Gastroesophageal sphincter (tissue), 3 donors: ENCODE measurements at regions not wholly inside any gene's neighbourhood (a gene's known extent, or its start where the extent isn't known, plus 50 kb on each side); places are given as distances from the start of the nearest gene placed in this dataset.

Experiments used
- EP300 ChIP-seq: sonication (generic); formaldehyde crosslinking; IDR thresholded peaks from one replicate; pipeline ENCODE4 v1.6.1; 2017; ENCODE audit warnings: antibody characterized with exemption, mild to moderate bottlenecking
- POLR2A ChIP-seq, 2 donors: fragments of 450-650 bp; IDR thresholded peaks; one replicate each; pipeline ENCODE4 v1.6.1; 2017; ENCODE audit warnings: antibody characterized with exemption in 2 of 2, mild to moderate bottlenecking in 2 of 2, moderate library complexity in 1 of 2
- TF ChIP-seq, protein P1 (sequence below), 4 experiments: fragments of 200-600 bp in 2 of 4; fragments of 450-650 bp in 2 of 4; sonication (generic) in 1 of 4; IDR thresholded peaks; one replicate each; pipeline ENCODE4 v1.5.1; 2017 to 2019; ENCODE audit warnings: antibody characterized with exemption in 4 of 4, mild to moderate bottlenecking in 2 of 4, moderate library complexity in 2 of 4

DNA sequence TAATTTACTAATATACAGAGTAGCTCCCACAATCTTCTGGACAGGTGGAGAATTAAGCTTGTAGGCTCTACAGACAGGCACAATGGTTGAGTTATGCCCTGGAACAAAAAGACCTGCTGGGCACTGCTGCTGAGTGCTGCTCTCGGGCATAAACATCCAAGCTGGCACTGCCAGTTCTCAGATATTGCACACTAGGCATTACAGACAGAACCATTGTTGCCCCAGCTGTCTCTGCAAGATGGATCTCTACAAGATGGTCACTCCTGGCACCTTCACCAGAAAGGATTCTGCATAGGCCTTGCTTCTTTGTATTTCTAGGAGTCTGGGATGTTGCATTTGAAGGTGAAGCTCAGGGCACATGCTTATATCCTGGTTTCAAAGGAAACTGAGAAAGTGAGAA lies 527.1 kb downstream of the STIM2 start:
- TF ChIP-seq, protein P1, sequence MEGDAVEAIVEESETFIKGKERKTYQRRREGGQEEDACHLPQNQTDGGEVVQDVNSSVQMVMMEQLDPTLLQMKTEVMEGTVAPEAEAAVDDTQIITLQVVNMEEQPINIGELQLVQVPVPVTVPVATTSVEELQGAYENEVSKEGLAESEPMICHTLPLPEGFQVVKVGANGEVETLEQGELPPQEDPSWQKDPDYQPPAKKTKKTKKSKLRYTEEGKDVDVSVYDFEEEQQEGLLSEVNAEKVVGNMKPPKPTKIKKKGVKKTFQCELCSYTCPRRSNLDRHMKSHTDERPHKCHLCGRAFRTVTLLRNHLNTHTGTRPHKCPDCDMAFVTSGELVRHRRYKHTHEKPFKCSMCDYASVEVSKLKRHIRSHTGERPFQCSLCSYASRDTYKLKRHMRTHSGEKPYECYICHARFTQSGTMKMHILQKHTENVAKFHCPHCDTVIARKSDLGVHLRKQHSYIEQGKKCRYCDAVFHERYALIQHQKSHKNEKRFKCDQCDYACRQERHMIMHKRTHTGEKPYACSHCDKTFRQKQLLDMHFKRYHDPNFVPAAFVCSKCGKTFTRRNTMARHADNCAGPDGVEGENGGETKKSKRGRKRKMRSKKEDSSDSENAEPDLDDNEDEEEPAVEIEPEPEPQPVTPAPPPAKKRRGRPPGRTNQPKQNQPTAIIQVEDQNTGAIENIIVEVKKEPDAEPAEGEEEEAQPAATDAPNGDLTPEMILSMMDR (IDR thresholded peaks at IDR 0.05): no peak
- TF ChIP-seq POLR2A (IDR thresholded peaks at IDR 0.05) (no peak), EP300 (no peak)
